ENCODE measurements at regions not wholly inside any gene's neighbourhood (a gene's known extent, or its start where the extent isn't known, plus 50 kb on each side); places are given as distances from the start of the nearest gene placed in this dataset.
"Not testable (repeated sequence)": the region's sequence is repeated elsewhere in the genome, so short reads cannot be mapped to it uniquely, and the experiment has no call there.

DNA sequence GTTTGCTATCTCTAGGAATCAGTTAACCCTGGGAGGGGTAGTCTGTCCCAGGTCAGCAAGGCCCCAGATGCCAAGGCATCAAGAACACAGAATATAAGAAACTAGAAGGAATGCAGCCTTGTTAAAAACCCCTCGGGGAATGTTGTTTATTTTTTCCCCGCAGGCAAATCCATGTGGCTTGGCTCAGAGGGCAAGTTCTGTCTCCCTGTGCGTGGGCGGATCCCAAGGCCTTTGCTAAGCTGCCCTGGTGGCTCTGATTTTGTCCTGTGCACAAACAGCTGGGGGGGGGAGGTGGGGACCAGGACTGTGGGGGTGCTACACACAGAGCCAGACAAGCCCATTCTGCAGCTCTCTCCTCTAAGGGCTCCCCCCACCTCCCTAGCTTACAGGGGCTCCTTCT, 776.8 kb upstream of the TPTE start:
- not testable (repeated sequence) for DNase-seq (ENCODE audit: low read depth in 2 of 2)

DNA sequence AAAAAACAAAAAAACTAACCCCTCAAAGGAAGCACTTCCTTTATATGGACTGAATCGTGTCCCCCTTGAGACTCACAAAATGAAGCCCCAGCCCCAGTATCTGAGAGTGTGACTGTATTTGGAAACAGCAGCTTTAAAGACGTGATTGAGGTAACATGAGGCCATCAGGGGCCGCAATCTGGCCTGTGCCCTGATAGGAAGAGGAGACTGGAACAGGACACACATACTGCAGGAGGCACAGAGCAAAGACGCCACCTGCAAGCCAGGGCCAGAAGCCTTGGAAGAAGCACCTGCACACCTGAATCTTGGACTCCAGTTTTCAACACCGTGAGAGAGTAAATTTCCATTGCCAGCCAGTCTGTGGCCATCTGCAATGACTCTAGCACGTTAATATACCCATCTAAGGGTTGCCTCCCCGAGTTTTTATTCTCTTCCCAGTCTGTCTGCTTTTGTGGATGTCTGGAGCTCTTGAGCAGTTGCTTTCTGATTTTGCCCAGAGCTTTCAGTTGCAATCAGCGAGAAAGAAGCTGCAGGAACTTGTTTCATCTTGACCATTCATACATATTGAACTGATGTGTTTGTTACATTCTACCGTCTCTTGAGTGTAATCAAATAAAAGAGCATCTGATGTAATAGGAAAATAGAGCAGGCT, 775.8 kb upstream of the TPTE start:
- DNase-seq (ENCODE audit: low read depth in 2 of 2) = not testable (repeated sequence)

DNA sequence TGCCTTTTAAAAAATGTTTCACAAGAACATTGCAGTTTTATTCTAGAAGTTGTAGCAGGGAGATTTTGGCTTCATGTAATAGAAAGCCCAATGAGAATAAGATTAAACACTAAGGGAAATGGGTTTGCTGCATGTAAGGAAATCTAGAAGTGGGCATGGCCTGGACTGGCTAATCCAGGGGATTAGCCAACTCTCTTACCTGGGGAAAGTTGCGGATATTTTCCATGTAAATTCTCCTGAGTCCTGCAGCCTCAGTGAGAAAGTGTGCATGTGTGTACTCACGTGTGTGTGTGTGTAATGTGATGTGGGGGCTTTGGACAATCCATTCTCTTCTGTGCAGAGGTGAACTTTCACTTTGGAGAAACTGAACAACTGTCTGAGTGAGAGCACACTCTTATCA, 775.1 kb upstream of the TPTE start:
- not testable (repeated sequence) for DNase-seq (ENCODE audit: low read depth in 2 of 2)

DNA sequence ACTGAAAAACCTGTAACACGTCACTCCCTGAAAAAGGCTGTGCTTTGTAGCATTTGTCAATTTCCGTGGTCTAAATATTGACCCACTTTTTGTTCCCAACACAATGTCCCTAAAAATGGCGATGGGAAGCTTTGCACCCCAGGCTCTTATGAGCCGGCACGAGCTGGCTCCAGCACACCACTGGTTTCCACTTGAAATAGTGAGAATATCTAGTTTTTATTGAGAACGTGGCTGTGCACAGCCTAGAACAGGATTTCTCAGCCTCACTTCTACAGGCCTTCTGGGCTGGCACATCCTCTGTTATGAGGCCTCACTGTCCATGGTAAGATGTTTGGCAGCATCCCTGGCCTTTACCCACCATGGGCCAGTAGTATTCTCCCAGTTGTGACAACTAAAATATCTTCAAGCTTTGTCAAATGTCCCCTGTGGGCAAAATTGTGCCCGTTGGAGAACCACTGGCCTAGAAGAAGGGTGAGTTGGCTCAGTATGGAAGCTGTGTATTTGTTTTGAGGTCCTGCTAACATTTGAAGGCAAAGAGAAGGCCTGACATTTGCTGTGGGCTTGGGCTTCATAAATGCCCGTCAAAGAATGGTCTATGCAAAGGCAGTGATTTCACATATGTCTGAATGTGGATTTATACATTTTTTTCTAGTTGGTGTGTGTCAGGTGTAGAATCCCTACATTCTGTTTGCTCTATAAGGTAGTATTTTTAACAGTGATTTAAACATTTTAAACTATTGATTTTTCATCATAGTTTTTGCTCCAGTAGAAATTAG, 774.4 kb upstream of the TPTE start:
- DNase-seq (ENCODE audit: low read depth in 2 of 2) = not testable (repeated sequence)

DNA sequence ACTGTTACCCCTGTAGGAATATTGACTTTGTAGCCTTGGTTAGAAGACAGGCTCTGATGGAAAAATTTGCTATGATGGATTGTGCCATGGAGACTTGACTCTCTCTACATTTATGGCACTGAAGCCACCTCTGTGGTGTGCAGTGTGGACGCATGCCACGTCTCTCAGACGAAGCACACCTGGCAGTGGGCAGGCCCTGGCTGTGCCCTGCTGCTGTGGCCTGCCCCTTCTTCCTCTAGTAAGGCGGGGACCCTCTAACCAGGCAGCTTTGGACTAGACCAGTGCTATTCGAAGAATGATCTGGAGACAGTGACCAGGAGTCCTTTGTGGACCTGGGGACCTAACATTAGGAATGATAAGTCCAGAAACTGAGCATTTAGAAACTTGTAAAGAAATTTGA, 773.5 kb upstream of the TPTE start:
- not testable (repeated sequence) for DNase-seq (ENCODE audit: low read depth in 2 of 2)

DNA sequence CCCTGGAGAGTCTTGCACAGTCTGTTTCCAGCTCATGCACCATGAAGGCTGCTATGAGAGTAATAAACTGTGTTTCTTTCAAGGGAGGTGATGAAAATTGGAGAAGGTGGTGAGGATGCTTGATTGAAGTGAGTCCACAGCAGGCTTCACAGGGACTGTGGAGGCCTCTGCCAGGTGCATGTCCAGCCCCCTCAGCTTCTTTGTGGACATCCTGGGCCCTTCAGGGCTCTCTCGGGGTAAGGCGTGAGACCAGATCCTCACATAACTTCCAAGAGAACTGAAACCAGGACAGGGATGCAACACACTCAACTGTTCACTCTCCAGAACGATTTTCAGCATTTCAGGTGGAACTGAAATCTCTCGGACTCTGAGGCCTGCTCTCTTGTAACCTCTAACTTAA, 772.9 kb upstream of the TPTE start:
- DNase-seq (ENCODE audit: low read depth in 2 of 2) = not testable (repeated sequence)

DNA sequence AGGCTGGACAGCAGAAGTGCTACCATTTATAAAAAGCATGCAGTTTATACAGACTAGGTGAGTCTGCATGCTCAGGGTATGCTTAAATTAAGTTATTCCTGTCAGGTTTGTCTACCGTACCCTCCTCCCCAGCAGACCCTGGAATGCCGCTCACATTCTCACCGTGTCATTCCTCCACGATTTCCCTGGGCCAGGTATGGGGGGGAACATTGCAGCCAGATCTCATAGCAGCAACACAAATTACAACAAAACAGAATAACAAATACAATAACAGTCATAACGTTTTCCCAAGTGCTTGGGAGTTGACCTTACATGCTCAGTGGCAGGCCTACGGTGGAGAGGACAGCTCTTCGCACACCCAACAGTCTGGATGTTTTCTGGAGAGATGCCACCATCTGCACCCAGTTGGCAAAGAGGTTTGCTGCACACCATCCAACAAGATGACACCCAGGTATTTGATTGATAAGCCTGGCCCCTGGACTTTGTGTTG, 771.6 kb upstream of the TPTE start:
- not testable (repeated sequence) for DNase-seq (ENCODE audit: low read depth in 2 of 2)

DNA sequence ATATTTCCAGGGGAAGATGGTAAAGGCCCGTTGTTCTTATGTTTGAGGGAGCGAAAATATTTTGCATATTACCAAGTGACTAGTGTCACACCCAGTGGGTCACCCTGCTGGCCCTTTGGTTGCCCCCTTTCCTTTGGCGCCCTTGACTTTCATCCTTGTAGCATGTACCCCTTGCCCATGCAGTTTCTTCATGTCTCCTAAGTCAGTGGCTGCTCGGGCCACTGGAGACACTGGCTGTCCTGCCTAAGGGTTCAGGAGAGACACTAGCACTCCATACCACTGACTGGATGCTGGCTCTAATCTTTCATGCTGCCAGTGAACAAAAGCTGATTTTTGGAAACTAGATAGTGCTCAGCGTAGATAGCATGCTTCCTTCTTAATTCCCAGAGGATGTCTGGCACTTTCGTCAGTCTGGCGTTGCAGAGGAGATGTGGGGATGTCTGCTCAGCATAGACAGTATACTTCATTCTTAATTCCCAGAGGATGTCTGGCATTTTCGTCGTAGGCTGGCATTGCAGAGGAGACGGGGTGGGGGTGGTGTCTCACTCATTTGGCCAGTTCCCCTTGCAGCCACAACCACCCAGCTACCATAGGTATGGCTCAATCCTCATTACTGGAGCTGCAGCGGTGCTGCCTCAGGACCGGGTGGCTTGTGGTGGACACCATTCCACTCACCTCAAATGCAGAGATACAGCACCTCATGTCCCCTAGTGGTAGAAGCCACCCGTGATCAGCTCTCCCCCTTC, 770.9 kb upstream of the TPTE start:
- DNase-seq (ENCODE audit: low read depth in 2 of 2) = no peak

DNA sequence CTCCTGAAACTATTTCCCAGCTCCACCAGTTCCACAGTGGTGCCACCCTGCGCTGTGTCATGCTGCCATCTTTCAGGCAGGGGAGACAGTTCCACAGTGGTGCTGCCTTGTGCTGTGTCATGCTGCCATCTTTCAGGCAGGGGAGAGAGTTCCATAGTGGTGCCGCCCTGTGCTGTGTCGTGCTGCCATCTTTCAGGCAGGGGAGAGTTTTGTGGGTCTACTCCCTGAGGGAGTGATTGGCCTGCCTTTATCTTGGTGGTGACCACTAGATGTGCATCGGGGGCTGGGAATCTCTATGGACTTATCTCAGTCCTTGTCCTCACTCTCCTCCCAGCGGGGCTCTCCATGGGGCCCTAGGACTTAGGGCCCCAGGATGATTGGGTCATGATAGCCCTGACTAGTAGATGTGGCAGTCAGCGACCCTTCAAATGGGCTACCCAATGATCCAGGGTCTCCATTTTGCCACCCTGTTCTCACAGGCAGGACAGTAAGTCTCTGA, 770.2 kb upstream of the TPTE start:
- not testable (repeated sequence) for DNase-seq (ENCODE audit: low read depth in 2 of 2)

DNA sequence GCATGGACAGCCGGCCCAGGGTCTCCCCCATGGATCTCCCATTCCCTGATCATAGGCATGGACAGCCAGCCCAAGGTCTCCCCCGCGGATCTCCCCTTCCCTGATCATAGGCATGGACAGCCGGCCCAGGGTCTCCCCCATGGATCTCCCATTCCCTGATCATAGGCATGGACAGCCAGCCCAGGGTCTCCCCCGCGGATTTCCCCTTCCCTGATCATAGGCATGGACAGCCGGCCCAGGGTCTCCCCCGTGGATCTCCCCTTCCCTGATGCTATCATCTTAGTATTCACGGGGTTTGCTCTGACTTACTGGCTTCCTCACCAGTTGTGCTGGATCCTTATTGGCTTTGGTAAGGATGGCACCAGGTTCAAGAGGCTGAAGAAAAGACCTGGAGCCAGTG, 769.4 kb upstream of the TPTE start:
- DNase-seq (ENCODE audit: low read depth in 2 of 2) = not testable (repeated sequence)

DNA sequence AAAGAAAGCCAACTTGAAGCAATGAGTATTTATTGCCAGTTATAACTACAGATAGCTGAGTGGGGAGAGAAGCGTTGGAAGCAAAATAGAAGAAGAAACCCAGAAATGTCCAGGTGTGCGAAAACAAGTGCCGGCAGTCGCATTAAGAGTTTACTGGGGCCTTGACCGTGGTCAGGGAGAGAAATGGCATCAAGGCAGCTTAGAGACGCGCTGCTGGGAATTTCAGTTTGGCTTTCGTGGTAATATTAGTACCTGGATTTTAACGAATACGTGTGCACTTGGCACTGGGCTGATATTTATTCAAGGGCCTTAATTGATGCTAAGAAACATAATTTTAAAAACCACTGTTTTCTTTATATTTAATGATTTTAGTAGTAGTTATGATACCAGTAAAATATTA, 767.9 kb upstream of the TPTE start:
- not testable (repeated sequence) for DNase-seq (ENCODE audit: low read depth in 2 of 2)

DNA sequence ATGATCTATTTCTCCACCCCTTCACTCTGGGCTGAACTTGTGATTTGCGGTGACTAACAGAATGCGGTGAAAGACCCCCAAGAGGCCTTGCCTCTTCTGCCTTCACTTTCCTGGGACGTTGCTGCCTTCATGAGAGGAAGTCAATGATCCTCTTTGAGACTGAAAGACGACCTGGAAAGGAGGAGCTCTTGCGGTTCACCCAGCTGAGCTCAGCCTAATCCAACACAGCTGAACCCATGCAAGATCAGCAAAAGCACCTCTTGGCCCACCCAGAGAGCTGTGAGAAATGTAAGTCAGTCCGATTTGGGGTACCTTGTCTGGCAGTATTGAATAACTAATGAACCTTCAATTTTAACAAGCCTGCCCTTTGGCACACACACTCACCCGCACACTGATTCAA, 767.4 kb upstream of the TPTE start:
- DNase-seq (ENCODE audit: low read depth in 2 of 2) = no peak

DNA sequence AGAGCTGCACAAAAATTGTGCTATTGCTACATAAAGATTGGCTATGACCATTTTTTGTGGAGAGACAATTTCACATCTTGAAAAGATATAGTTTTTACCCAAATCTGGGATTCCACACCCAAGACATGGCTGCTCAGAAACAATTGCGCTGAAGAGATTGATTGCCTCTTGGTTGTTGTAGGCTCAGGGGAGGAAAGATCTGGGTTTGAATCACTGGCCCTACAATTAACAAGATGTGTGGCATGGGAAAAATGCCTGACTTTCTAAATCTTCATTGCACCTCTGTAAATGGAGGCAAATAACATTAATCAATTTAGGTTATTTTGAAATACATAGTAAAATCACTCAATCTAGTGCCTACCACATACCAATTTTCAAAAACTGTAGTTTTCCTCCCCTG, 766.9 kb upstream of the TPTE start:
- not testable (repeated sequence) for DNase-seq (ENCODE audit: low read depth in 2 of 2)

DNA sequence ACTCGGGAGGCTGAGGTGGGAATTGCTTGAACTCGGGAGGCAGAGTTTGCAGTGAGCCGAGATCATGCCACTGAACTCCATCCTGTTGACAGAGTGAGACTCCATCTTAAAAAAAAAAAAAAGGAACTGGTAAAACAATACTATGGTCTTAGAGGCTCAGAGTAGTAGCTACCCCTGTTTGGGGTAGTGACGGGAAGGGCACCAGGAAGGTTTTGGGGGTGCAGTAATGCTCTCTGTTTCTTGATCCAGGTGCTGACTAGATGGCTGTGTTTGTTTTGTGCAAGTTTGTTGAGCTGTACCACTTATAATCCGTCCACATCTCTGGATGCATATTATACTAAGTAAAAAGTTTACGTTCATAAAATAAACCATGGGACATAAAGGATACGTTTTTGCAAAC, 765.8 kb upstream of the TPTE start:
- no peak for DNase-seq (ENCODE audit: low read depth in 2 of 2)

DNA sequence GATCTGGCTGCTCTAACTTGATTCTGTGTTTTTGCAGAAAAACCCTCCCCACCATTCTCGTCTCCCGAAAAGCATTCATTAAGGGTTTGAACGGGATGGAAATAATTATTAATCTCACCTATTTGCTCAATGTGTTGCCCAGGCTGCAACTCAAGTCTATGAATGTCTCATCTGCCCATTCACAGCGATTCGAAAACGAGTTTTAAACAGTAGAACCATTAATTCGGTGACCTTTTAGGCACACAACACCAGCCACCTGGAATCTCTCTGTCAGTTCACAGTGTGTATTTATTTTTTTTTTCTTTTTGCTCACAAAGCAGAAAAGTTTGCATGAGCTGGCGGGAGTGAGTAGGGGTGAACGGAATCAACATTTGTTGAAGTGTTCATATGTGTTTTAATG, 764.7 kb upstream of the TPTE start:
- DNase-seq (ENCODE audit: low read depth in 2 of 2) = no peak

DNA sequence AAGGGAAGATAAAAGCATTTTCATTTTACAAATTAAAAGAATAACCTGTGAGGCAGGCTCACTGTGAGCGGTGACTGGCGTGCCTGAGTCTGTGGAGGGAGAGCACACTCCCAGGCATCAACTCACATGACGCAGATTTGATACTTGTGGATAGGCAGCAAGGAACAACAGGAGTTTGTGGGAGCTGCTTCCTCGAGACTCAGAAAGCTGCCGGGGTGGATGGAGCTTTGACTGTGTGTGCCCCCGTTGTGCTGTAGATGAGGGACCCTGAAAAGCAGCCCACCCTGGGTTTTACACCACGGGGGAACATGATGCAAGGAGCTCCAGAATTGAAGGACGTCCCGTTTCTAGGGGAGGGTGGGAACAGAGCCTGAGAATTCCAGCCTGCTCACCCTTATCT, 764.3 kb upstream of the TPTE start:
- not testable (repeated sequence) for DNase-seq (ENCODE audit: low read depth in 2 of 2)

DNA sequence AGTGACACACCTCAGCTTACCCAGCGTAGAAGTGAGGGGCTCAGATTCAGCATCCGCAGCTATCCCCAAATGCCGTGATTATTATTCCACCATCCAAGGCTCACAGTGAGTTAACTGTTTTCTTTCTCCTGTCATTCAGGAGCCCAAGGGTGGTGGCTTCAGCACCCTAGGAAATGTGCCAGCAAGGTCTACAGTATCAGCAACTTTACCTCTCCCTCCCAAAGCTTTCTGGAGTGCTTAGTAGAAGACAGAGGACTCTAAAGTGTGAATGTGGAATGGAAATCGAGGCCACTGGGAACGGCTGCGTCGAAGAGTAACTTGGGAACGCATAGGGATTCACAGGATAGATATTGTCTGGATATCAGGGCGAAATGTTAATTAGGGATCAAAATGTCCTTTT, 763.8 kb upstream of the TPTE start:
- not testable (repeated sequence) for DNase-seq (ENCODE audit: low read depth in 2 of 2)

DNA sequence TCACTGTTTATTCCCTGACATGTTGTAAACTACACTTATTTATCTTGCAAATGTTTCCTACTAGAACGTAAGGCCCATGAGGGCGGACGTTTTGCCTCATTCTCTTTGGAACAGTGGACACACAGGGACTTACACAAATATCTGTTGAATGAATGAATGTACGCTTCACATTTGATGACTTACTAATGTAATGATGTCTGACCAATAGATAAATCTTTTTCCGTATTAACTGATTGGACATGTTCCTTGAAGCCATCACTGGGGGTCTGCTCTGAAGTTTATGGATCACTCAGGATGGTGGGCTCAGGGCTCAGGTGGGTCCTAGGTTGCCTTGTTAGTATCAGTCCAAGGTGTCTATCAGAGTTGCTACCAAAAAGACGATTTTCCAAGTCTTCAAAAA, 763.2 kb upstream of the TPTE start:
- no peak for DNase-seq (ENCODE audit: low read depth in 2 of 2)

DNA sequence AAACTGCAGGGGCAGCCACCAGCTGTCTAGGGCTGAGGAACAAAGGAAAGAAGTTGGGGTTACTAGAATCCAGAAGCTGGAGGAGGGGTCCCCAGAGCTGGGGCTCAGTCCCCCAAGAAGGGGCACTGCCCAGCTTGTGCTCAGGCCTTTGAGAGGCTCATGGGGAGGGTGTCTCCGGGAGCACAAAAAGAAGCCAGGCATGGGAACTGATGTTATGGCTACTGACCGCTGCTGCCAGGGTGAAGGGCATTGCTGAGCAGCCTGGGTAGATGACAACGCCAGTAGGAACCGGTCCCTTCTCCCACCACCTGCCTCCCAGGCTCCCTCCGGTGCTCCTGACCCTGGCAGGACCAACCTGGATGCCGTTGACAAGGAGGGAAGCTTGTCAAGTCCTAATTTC, 762.5 kb upstream of the TPTE start:
- no peak for DNase-seq (ENCODE audit: low read depth in 2 of 2)

DNA sequence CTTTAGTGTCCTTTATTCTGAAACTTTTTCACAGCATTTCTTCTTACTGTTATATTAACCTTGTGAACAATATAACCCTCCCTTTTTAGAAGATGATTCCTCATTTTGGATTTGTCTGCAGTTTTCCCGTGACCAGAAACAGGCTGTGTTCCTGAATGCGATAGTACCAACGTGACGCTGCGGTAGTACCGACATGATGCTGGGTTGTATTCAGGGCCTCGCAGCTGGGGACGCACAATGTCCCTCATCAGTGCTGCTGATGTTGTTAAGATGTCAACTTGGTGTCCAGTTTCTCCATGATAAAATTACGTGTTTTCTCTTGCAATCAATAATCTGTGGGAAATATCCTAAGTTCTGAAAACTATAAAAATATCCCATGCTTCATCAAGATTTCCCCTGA, 761.4 kb upstream of the TPTE start:
- no peak for DNase-seq (ENCODE audit: low read depth in 2 of 2)

DNA sequence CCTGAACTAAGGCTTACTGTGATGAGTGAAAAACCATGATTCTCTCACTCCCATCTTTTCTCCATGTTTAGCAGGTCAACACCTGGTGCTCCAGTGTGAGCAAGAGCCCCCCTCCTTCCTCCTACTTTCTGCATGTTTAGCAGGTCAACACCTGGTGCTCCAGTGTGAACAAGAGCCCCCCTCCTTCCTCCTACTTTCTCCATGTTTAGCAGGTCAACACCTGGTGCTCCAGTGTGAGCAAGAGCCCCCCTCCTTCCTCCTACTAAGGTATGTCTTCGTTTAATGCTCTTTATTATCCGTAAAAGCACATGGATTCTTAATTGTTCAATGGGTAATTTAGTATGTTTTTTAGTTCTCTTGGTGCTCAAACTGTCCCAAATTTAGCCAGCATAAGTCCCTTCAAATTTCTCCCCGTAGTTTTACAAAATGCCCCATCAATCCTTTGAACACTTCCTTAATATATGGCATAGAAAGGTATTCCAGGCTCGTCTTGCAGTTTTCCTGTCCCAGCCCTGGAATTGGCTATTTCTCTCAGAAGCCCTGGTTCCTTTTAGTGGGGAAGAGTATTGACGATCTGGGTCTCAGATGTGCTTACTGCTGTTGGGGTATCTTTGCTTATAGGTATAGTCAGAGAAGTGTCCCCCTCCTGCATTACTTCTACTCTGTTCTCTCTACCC, 760.8 kb upstream of the TPTE start:
- no peak for DNase-seq (ENCODE audit: low read depth in 2 of 2)

DNA sequence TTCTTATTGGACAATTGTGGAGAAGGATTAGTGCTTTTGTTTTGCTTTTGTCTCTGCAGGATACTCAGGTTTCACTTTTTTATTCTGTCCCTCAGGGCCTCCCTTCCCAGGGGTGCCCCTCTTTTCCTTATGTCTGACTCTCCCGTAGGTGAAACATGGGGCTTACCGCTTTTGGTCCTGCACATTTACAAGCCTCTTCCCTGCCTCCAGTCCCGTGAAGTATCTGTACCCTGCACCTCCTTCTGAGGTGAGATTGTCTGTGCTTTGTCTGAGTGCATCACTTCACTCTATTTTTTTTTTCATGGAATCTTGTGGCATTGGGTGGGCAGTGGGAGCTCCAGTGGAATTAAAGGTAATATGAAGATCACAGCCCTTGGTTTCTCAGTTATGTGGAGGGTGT, 758.1 kb upstream of the TPTE start:
- no peak for DNase-seq (ENCODE audit: low read depth in 2 of 2)
